ENCODE measurements at regions not wholly inside any gene's neighbourhood (a gene's known extent, or its start where the extent isn't known, plus 50 kb on each side); places are given as distances from the start of the nearest gene placed in this dataset.

DNA sequence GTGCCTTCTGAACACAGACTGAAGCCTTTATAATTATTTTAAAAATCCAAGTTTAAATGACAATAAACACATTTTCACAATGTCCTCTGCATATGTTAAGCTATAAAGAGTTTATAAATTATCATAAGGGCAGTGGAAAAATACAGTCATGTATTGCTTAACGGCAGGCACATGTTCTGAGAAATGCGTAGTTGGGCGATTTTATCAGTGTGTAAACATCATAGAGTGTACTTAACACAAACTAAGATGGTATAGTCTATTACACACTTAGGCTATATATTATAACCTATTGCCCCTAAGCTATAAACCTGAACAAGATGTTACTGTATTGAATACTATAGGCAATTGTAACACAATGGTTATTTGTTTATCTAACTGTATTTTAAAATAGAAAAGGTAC is 254.7 kb downstream of the GABRG1 start:
- ATAC-seq: no peak
- TF ChIP-seq ARNTL (CRISPR knock-in tag; IDR thresholded peaks at IDR 0.05; ENCODE audit: borderline replicate concordance, low read depth): no peak
- TF ChIP-seq ESRRG (CRISPR knock-in tag; IDR thresholded peaks at IDR 0.05): no peak
- TF ChIP-seq, protein P1, sequence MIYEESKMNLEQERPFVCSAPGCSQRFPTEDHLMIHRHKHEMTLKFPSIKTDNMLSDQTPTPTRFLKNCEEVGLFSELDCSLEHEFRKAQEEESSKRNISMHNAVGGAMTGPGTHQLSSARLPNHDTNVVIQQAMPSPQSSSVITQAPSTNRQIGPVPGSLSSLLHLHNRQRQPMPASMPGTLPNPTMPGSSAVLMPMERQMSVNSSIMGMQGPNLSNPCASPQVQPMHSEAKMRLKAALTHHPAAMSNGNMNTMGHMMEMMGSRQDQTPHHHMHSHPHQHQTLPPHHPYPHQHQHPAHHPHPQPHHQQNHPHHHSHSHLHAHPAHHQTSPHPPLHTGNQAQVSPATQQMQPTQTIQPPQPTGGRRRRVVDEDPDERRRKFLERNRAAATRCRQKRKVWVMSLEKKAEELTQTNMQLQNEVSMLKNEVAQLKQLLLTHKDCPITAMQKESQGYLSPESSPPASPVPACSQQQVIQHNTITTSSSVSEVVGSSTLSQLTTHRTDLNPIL (CRISPR knock-in tag; IDR thresholded peaks at IDR 0.05; ENCODE audit: low read depth): no peak
- no peak for TF ChIP-seq ZNF70 (CRISPR knock-in tag; IDR thresholded peaks at IDR 0.05)
- TF ChIP-seq CSDC2 (CRISPR knock-in tag; IDR thresholded peaks at IDR 0.05): no peak
- no peak for TF ChIP-seq PPARA (CRISPR knock-in tag; IDR thresholded peaks at IDR 0.05; ENCODE audit: borderline replicate concordance)

DNA sequence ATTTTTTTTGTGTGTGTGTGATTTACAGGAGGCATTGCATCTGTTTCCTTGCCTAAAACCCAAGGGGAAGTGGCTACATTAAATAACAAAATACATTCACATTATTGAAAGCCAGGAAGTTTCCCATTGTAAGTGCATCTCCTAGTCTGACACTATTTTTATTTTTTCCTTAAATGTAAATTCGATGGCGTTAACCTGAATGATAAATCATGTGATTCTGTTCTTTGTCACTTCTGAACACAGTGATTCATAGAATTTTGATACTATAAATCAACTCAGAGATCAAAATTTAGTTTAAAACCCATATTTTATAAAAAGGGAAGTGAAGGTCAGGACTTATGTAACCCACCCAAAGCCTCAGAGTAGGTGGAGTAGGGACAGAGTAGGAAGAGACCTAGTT is 258.1 kb downstream of the GABRG1 start:
- TF ChIP-seq BACH2 (CRISPR knock-in tag; IDR thresholded peaks at IDR 0.05; ENCODE audit: borderline replicate concordance): no peak
- TF ChIP-seq, protein P2, sequence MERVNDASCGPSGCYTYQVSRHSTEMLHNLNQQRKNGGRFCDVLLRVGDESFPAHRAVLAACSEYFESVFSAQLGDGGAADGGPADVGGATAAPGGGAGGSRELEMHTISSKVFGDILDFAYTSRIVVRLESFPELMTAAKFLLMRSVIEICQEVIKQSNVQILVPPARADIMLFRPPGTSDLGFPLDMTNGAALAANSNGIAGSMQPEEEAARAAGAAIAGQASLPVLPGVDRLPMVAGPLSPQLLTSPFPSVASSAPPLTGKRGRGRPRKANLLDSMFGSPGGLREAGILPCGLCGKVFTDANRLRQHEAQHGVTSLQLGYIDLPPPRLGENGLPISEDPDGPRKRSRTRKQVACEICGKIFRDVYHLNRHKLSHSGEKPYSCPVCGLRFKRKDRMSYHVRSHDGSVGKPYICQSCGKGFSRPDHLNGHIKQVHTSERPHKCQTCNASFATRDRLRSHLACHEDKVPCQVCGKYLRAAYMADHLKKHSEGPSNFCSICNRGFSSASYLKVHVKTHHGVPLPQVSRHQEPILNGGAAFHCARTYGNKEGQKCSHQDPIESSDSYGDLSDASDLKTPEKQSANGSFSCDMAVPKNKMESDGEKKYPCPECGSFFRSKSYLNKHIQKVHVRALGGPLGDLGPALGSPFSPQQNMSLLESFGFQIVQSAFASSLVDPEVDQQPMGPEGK (CRISPR knock-in tag; IDR thresholded peaks at IDR 0.05; ENCODE audit: borderline replicate concordance): no peak
- TF ChIP-seq GLIS3 (CRISPR knock-in tag; IDR thresholded peaks at IDR 0.05): no peak
- no peak for TF ChIP-seq ARNTL (CRISPR knock-in tag; IDR thresholded peaks at IDR 0.05; ENCODE audit: borderline replicate concordance, low read depth)
- no peak for TF ChIP-seq SNAI2 (CRISPR knock-in tag; IDR thresholded peaks at IDR 0.05)
- no peak for TF ChIP-seq ZNF70 (CRISPR knock-in tag; IDR thresholded peaks at IDR 0.05)
- no peak for TF ChIP-seq ZNF565 (CRISPR knock-in tag; conservative IDR thresholded peaks at IDR 0.05; ENCODE audit: low read depth)
- ATAC-seq: no peak

DNA sequence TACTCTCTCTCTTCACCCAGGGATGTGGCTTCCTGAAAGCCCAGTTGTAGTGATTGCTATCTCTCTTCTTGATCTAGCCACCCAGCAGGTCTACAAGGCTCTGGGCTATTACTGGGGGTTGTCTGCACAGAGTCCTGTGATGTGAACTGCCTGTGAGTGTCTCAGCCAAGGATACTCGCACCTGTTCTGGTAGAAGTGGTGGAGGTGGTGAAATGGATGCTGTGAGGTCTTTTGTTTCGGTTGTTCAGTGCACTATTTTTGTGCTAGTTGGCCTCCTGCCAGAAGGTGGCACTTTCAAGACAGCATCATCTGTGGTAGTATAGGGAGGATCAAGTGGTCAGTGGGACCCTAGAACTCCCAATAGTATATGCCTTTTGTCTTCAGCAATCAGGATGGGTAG is 268.0 kb downstream of the GABRG1 start:
- TF ChIP-seq SNAI2 (CRISPR knock-in tag; IDR thresholded peaks at IDR 0.05) (no peak), ZC3H10 (CRISPR knock-in tag; IDR thresholded peaks at IDR 0.05) (no peak), RARB (CRISPR knock-in tag; IDR thresholded peaks at IDR 0.05) (no peak), CSDC2 (CRISPR knock-in tag; IDR thresholded peaks at IDR 0.05) (no peak), ZNF70 (CRISPR knock-in tag; IDR thresholded peaks at IDR 0.05) (no peak), ESRRG (CRISPR knock-in tag; IDR thresholded peaks at IDR 0.05) (no peak), TCF4 (CRISPR knock-in tag; IDR thresholded peaks at IDR 0.05; ENCODE audit: borderline replicate concordance) (no peak), GLIS3 (CRISPR knock-in tag; IDR thresholded peaks at IDR 0.05) (no peak), ZNF8 (CRISPR knock-in tag; IDR thresholded peaks at IDR 0.05) (no peak), ARNTL (CRISPR knock-in tag; IDR thresholded peaks at IDR 0.05; ENCODE audit: borderline replicate concordance, low read depth) (no peak)
- TF ChIP-seq, protein P2 (CRISPR knock-in tag; IDR thresholded peaks at IDR 0.05; ENCODE audit: borderline replicate concordance): no peak
- TF ChIP-seq, protein P3, sequence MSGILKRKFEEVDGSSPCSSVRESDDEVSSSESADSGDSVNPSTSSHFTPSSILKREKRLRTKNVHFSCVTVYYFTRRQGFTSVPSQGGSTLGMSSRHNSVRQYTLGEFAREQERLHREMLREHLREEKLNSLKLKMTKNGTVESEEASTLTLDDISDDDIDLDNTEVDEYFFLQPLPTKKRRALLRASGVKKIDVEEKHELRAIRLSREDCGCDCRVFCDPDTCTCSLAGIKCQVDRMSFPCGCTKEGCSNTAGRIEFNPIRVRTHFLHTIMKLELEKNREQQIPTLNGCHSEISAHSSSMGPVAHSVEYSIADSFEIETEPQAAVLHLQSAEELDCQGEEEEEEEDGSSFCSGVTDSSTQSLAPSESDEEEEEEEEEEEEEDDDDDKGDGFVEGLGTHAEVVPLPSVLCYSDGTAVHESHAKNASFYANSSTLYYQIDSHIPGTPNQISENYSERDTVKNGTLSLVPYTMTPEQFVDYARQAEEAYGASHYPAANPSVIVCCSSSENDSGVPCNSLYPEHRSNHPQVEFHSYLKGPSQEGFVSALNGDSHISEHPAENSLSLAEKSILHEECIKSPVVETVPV (CRISPR knock-in tag; IDR thresholded peaks at IDR 0.05): no peak
- ATAC-seq: no peak

DNA sequence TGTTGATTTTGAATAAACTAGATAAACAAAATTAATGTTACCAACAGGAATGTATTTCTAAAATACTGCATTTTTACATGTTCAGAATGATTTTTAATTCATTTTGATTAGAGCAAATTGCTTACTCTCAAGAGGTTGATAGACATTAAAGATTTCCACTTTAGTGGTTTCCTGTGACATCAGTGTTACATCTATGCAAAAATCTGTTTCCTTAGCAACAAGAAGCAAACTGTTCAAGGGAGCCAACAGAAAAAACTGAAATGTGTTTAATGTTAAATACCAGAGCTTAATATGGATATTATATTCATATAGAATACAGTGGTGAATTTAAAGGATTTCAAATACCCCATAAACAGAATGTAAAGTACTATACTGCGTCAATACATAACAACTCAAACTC is 277.8 kb downstream of the GABRG1 start:
- TF ChIP-seq BACH2 (CRISPR knock-in tag; IDR thresholded peaks at IDR 0.05; ENCODE audit: borderline replicate concordance): no peak
- ATAC-seq: no peak

DNA sequence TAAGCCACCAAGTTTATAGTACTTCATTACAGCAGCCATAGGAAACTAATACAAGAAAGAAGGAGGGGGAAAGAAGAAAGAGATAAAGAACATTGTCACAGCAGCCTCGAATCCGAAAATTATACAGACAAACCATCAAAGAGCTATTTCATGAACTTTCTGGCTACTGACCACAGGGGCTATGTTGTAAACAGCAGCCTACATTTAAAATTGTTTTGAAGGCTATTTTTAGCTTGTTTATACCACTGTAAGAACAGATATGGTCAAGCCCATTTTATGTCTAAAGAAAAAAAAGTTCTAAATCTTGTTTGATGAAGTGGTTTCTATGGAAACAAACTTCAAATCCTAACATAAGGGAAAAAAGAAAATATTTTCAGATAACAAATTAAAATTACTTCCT is 282.1 kb downstream of the GABRG1 start:
- no peak for ATAC-seq
- TF ChIP-seq SNAI2 (CRISPR knock-in tag; IDR thresholded peaks at IDR 0.05) (no peak), ISL1 (CRISPR knock-in tag; IDR thresholded peaks at IDR 0.05) (no peak), CSDC2 (CRISPR knock-in tag; IDR thresholded peaks at IDR 0.05) (no peak), ZNF8 (CRISPR knock-in tag; IDR thresholded peaks at IDR 0.05) (no peak), PPARA (CRISPR knock-in tag; IDR thresholded peaks at IDR 0.05; ENCODE audit: borderline replicate concordance) (no peak), RARB (CRISPR knock-in tag; IDR thresholded peaks at IDR 0.05) (no peak), ZNF565 (CRISPR knock-in tag; conservative IDR thresholded peaks at IDR 0.05; ENCODE audit: low read depth) (no peak), GLIS3 (CRISPR knock-in tag; IDR thresholded peaks at IDR 0.05) (no peak), ZNF70 (CRISPR knock-in tag; IDR thresholded peaks at IDR 0.05) (no peak)
- TF ChIP-seq, protein P2 (CRISPR knock-in tag; IDR thresholded peaks at IDR 0.05; ENCODE audit: borderline replicate concordance): no peak
- TF ChIP-seq, protein P1 (CRISPR knock-in tag; IDR thresholded peaks at IDR 0.05; ENCODE audit: low read depth): no peak
- TF ChIP-seq, protein P4, sequence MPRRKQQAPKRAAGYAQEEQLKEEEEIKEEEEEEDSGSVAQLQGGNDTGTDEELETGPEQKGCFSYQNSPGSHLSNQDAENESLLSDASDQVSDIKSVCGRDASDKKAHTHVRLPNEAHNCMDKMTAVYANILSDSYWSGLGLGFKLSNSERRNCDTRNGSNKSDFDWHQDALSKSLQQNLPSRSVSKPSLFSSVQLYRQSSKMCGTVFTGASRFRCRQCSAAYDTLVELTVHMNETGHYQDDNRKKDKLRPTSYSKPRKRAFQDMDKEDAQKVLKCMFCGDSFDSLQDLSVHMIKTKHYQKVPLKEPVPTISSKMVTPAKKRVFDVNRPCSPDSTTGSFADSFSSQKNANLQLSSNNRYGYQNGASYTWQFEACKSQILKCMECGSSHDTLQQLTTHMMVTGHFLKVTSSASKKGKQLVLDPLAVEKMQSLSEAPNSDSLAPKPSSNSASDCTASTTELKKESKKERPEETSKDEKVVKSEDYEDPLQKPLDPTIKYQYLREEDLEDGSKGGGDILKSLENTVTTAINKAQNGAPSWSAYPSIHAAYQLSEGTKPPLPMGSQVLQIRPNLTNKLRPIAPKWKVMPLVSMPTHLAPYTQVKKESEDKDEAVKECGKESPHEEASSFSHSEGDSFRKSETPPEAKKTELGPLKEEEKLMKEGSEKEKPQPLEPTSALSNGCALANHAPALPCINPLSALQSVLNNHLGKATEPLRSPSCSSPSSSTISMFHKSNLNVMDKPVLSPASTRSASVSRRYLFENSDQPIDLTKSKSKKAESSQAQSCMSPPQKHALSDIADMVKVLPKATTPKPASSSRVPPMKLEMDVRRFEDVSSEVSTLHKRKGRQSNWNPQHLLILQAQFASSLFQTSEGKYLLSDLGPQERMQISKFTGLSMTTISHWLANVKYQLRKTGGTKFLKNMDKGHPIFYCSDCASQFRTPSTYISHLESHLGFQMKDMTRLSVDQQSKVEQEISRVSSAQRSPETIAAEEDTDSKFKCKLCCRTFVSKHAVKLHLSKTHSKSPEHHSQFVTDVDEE (CRISPR knock-in tag; IDR thresholded peaks at IDR 0.05): no peak

Measured in SK-N-SH treated with all-trans-retinoic acid at 6 μM for 48 hours (cell line).